GM12878 (cell line): ENCODE measurements at regions not wholly inside any gene's neighbourhood (a gene's known extent, or its start where the extent isn't known, plus 50 kb on each side); places are given as distances from the start of the nearest gene placed in this dataset.

ENCODE experiments used
- ASH2L ChIP-seq: fragments of 300-600, 200-600 bp; sonication (generic); IDR thresholded peaks from 2 replicates; pipeline ENCODE4 v1.6.1; 2017; ENCODE audit warnings: low read depth, mild to moderate bottlenecking, borderline replicate concordance
- CHD2 ChIP-seq: IDR thresholded peaks from 2 replicates; pipeline ENCODE4 v1.6.1; 2011; ENCODE audit warnings: low read depth, low read length, improper control_type of control experiment, borderline replicate concordance
- CREM ChIP-seq: IDR thresholded peaks from 2 replicates; pipeline ENCODE4 v1.6.1; 2014; ENCODE audit warnings: antibody characterized with exemption, low read depth
- CTCF ChIP-seq, 3 experiments: IDR thresholded peaks in 2 of 3; conservative IDR thresholded peaks in 1 of 3; 2 replicates each; pipeline ENCODE4 v1.5.1; 2011; ENCODE audit warnings: low read depth in 3 of 3, low read length in 3 of 3, mild to moderate bottlenecking in 3 of 3, control low read depth in 2 of 3, moderate library complexity in 2 of 3, inconsistent platforms in 1 of 3, mixed read lengths in 1 of 3; ENCODE audit not compliant: control insufficient read depth in 2 of 3, insufficient read depth in 1 of 3; ENCODE audit errors: extremely low read depth in 1 of 3
- EP300 ChIP-seq, 2 experiments: fragments of 150-350 bp in 1 of 2; IDR thresholded peaks; 2 replicates each; pipeline ENCODE4 v1.6.1; 2011 to 2012; ENCODE audit warnings: low read depth in 2 of 2, low read length in 2 of 2, borderline replicate concordance in 1 of 2, improper control_type of control experiment in 1 of 2, inconsistent platforms in 1 of 2; ENCODE audit not compliant: control insufficient read depth in 1 of 2
- PRDM15 ChIP-seq: fragments of 450-650 bp; formaldehyde crosslinking; IDR thresholded peaks from 2 replicates; pipeline ENCODE4 v1.4.0; 2020; ENCODE audit warnings: mild to moderate bottlenecking, moderate library complexity
- RELB ChIP-seq: fragments of 450-650 bp; IDR thresholded peaks from 2 replicates; pipeline ENCODE4 v1.6.1; 2017; ENCODE audit warnings: low read depth, mild to moderate bottlenecking, moderate library complexity
- REST ChIP-seq: IDR thresholded peaks from 2 replicates; pipeline ENCODE4 v1.6.1; 2012; ENCODE audit warnings: mild to moderate bottlenecking, low read depth, low read length
- ZBTB33 ChIP-seq: fragments of 450-650 bp; IDR thresholded peaks from 2 replicates; pipeline ENCODE4 v1.6.1; 2017; ENCODE audit warnings: mild to moderate bottlenecking

GRCh38 chr10:78176320-78177317, 143.0 kb downstream of the RPS24 start:
- no peak for TF ChIP-seq CHD2
- no peak for TF ChIP-seq CTCF (IDR thresholded peaks at IDR 0.05 in 2 of 3, conservative IDR thresholded peaks at IDR 0.05 in 1 of 3; ENCODE audit: control insufficient read depth in 2 of 3, extremely low read depth in 1 of 3, insufficient read depth in 1 of 3, low read depth in 3 of 3, low read length in 3 of 3)
- no peak for TF ChIP-seq RELB
- no peak for TF ChIP-seq REST
- no peak for TF ChIP-seq EP300 (IDR thresholded peaks at IDR 0.05; ENCODE audit: borderline replicate concordance in 1 of 2, control insufficient read depth in 1 of 2, low read depth in 2 of 2, low read length in 2 of 2)
- no peak for TF ChIP-seq CREM
- no peak for TF ChIP-seq PRDM15 (CRISPR knock-in tag)
- TF ChIP-seq ZBTB33 = no peak
- no peak for TF ChIP-seq ASH2L
